HepG2 (cell line): ENCODE measurements at regions not wholly inside any gene's neighbourhood (a gene's known extent, or its start where the extent isn't known, plus 50 kb on each side); places are given as distances from the start of the nearest gene placed in this dataset.

Experiments
- ATAC-seq: fragments of 200-7000 bp; cut with Tn5 transposase; 3 replicates; pipeline ENCODE4 v1.9.1; 2020; ENCODE audit warnings: mild to moderate bottlenecking, moderate library complexity
- BruUV-seq: library from RNA; stranded (reverse); fragments of 400-500 nt; replicated peaks from 2 replicates; lab custom pipeline; 2021; lab: Mats Ljungman, UMichigan
- CTCF ChIA-PET: fragments of 300-600 bp; formaldehyde crosslinking; extraction: SDS; loops from one replicate; lab custom pipeline; 2021; ENCODE audit warnings: low total read pairs, inconsistent platforms, low intra/inter-chr PET ratio; lab: Yijun Ruan, JAX
- POLR2A ChIA-PET: fragments of 350-600 bp; sonication (Branson Sonifier 250); formaldehyde crosslinking; loops from one replicate; lab custom pipeline; 2020; ENCODE audit warnings: antibody characterized with exemption, inconsistent platforms; lab: Yijun Ruan, JAX
- DNase-seq: peaks from one replicate; pipeline ENCODE4 v3.0.0-alpha.2; 2015; ENCODE audit warnings: low spot score
- FAIRE-seq: peaks from 3 replicates; lab custom pipeline; 2011; peaks lifted over from hg19 to GRCh38; lab: Jason Lieb, UNC
- H2AFZ ChIP-seq: one replicate; pipeline ENCODE4 v1.6.1; 2011; ENCODE audit warnings: low read length, inconsistent platforms
- H3K27ac ChIP-seq: fragments of 300-600 bp; 3 replicates; pipeline ENCODE4 v1.8.0; 2011; ENCODE audit warnings: mixed run types, mild to moderate bottlenecking, mixed read lengths, low read length, inconsistent platforms; ENCODE audit not compliant: insufficient read depth; ENCODE audit errors: extremely low read length
- H3K27me3 ChIP-seq, 2 experiments: fragments of 200-600 bp in 1 of 2; 2 replicates in 1 of 2; 3 replicates in 1 of 2; pipeline versions ENCODE4 v1.6.0 to v1.8.0; 2011; ENCODE audit warnings: low read length in 2 of 2, mild to moderate bottlenecking in 2 of 2, moderate library complexity in 2 of 2, inconsistent platforms in 1 of 2; ENCODE audit not compliant: insufficient read depth in 2 of 2, control insufficient read depth in 1 of 2
- H3K36me3 ChIP-seq, 2 experiments: fragments of 200-600 bp in 1 of 2; replicated peaks in 1 of 2; 2 replicates in 1 of 2; 3 replicates in 1 of 2; pipeline versions ENCODE4 v1.5.1 to v1.8.0; 2011; ENCODE audit warnings: low read length in 2 of 2, inconsistent platforms in 1 of 2; ENCODE audit not compliant: insufficient read depth in 2 of 2, control insufficient read depth in 1 of 2
- H3K4me1 ChIP-seq: 2 replicates; pipeline ENCODE4 v1.5.1; 2012; ENCODE audit warnings: low read length, inconsistent platforms; ENCODE audit not compliant: insufficient read depth
- H3K4me2 ChIP-seq: 2 replicates; pipeline ENCODE4 v1.6.0; 2011; ENCODE audit warnings: low read depth, low read length, inconsistent platforms
- H3K4me3 ChIP-seq, 3 experiments: fragments of 200-600 bp in 1 of 3; sonication (generic), shearing (Covaris generic) in 1 of 3; replicated peaks in 1 of 3; 2 replicates each; pipeline ENCODE4 v1.5.1; 2011 to 2016; ENCODE audit warnings: low read length in 3 of 3, inconsistent platforms in 2 of 3, low read depth in 2 of 3, mild to moderate bottlenecking in 2 of 3, control low read depth in 1 of 3, mixed read lengths in 1 of 3; ENCODE audit not compliant: insufficient read depth in 1 of 3
- H3K79me2 ChIP-seq: one replicate; pipeline ENCODE4 v1.6.1; 2011; ENCODE audit warnings: low read length, inconsistent platforms; ENCODE audit not compliant: insufficient read depth
- H3K9ac ChIP-seq: 2 replicates; pipeline ENCODE4 v1.6.0; 2011; ENCODE audit warnings: mild to moderate bottlenecking, low read depth, low read length, inconsistent platforms; ENCODE audit not compliant: insufficient read depth
- H3K9me3 ChIP-seq: 2 replicates; pipeline ENCODE4 v1.5.1; 2012; ENCODE audit warnings: mild to moderate bottlenecking, low read length
- H4K20me1 ChIP-seq: 2 replicates; pipeline ENCODE4 v1.6.0; 2011; ENCODE audit warnings: inconsistent platforms, mild to moderate bottlenecking, low read length, moderate library complexity; ENCODE audit not compliant: insufficient read depth
- ARID2 ChIP-seq: sonication (generic); formaldehyde crosslinking; IDR thresholded peaks from 2 replicates; pipeline ENCODE4 v1.8.1; 2022; ENCODE audit warnings: mild to moderate bottlenecking, missing genetic modification reagents, borderline replicate concordance
- CENPX ChIP-seq: sonication (generic); formaldehyde crosslinking; IDR thresholded peaks from 2 replicates; pipeline ENCODE4 v1.9.0; 2021; ENCODE audit warnings: mild to moderate bottlenecking, missing genetic modification reagents, moderate library complexity
- IKZF4 ChIP-seq: sonication (generic); formaldehyde crosslinking; IDR thresholded peaks from 2 replicates; pipeline ENCODE4 v1.5.1; 2020; ENCODE audit warnings: borderline replicate concordance, mild to moderate bottlenecking, low read depth, missing genetic modification reagents; ENCODE audit errors: not compliant biosample characterization
- MAFF ChIP-seq: IDR thresholded peaks from 2 replicates; pipeline ENCODE4 v1.6.1; 2011; ENCODE audit warnings: low read depth, low read length, improper control_type of control experiment
- MAFK ChIP-seq, 2 experiments: IDR thresholded peaks in 1 of 2; conservative IDR thresholded peaks in 1 of 2; 2 replicates each; pipeline ENCODE4 v1.6.1; 2011; ENCODE audit warnings: improper control_type of control experiment in 2 of 2, low read length in 2 of 2
- MED8 ChIP-seq: sonication (generic); formaldehyde crosslinking; IDR thresholded peaks from 2 replicates; pipeline ENCODE4 v1.8.1; 2023; ENCODE audit warnings: mild to moderate bottlenecking, missing genetic modification reagents; ENCODE audit not compliant: insufficient replicate concordance
- MIXL1 ChIP-seq: IDR thresholded peaks from 2 replicates; pipeline ENCODE4 v1.6.1; 2016
- NBN ChIP-seq: fragments of 450-650 bp; conservative IDR thresholded peaks from 2 replicates; pipeline ENCODE4 v1.6.1; 2017
- NFE2 ChIP-seq: sonication (generic); formaldehyde crosslinking; IDR thresholded peaks from 2 replicates; pipeline ENCODE4 v1.4.0; 2020; ENCODE audit warnings: missing genetic modification reagents
- NFE2L2 ChIP-seq: fragments of 150-350 bp; IDR thresholded peaks from 2 replicates; pipeline ENCODE4 v1.6.1; 2014; ENCODE audit warnings: low read length
- PCBP1 ChIP-seq: fragments of 200-400 bp; formaldehyde crosslinking; IDR thresholded peaks from 2 replicates; pipeline ENCODE4 v1.6.1; 2017; ENCODE audit warnings: mild to moderate bottlenecking, low read depth, low read length, borderline replicate concordance
- PLRG1 ChIP-seq: fragments of 450-650 bp; conservative IDR thresholded peaks from 2 replicates; pipeline ENCODE4 v1.6.1; 2016
- SNAPC2 ChIP-seq: sonication (generic); formaldehyde crosslinking; IDR thresholded peaks from 2 replicates; pipeline ENCODE4 v1.8.1; 2022; ENCODE audit warnings: mild to moderate bottlenecking, missing genetic modification reagents
- TGIF2 ChIP-seq: IDR thresholded peaks from 2 replicates; pipeline ENCODE4 v1.6.1; 2016; ENCODE audit warnings: control low read depth, missing compliant biosample characterization
- YY1 ChIP-seq: IDR thresholded peaks from 2 replicates; pipeline ENCODE4 v1.6.1; 2011; ENCODE audit warnings: low read length, low read depth, moderate library complexity, mild to moderate bottlenecking; ENCODE audit not compliant: insufficient read depth, insufficient replicate concordance
- ZNF280D ChIP-seq: sonication (generic); formaldehyde crosslinking; IDR thresholded peaks from 2 replicates; pipeline ENCODE4 v1.5.1; 2020; ENCODE audit warnings: mild to moderate bottlenecking, missing genetic modification reagents
- ZNF383 ChIP-seq: sonication (generic); formaldehyde crosslinking; IDR thresholded peaks from 2 replicates; pipeline ENCODE4 v1.4.0; 2020; ENCODE audit warnings: missing genetic modification reagents, mild to moderate bottlenecking, borderline replicate concordance
- WGBS: methylation state at CpG from one replicate; pipeline ENCODE4 v1.1.6; 2017; ENCODE audit warnings: low lambda C conversion rate; 5-methylcytosine and 5-hydroxymethylcytosine counted together
- in situ Hi-C: cut with HindIII; loops from 2 replicates; pipeline ENCODE4 v1.10.0; 2017; ENCODE audit warnings: low pct_unique_long_range_greater_than_20kb; ENCODE audit not compliant: extremely low pct_ligation_motif_present
- intact Hi-C: fragments of 100-400 bp; cut with micrococcal nuclease; formaldehyde crosslinking; loops from one replicate; pipeline ENCODE4 v1.10.0; 2022; ENCODE audit not compliant: unreplicated experiment

GRCh38 chr5:74342948-74343682, 297.4 kb downstream of the ENC1 start:
- WGBS: 35% methylated on average over 4 of the region's 5 CpGs
- DNase-seq (no peak), FAIRE-seq (no peak), ATAC-seq (no peak)
- peak; percentile 89 for TF ChIP-seq NFE2L2
- peak; percentile 94 to 97 for TF ChIP-seq MAFK (conservative IDR thresholded peaks at IDR 0.05 in 1 of 2, IDR thresholded peaks at IDR 0.05 in 1 of 2; ENCODE audit: low read length in 2 of 2)
- TF ChIP-seq CENPX (CRISPR knock-in tag): no peak
- 0 out of 2 replicates have a peak, but pooled peaks have one; percentile 21 for TF ChIP-seq NFE2 (CRISPR knock-in tag)
- peak; percentile 94 for TF ChIP-seq MAFF
- Histone ChIP-seq H3K9me3 (no peaks in the 10 kb centered on the region), H3K36me3 (no peaks in the 10 kb centered on the region), H2AFZ (no peak overlapping the region), H3K4me2 (no peak overlapping the region), H4K20me1 (no peaks in the 10 kb centered on the region), H3K79me2 (no peaks in the 10 kb centered on the region), H3K4me1 (0 out of 2 replicates have a peak, but pooled peaks cover 6% of the 10 kb centered on the region), H3K9ac (no peak overlapping the region), H3K27me3 (no peaks in the 10 kb centered on the region; a peak in 3 of 5 replicates), H3K27ac (no peak overlapping the region), H3K4me3 (no peak overlapping the region)
- no TSS peak for BruUV-seq
- CTCF ChIA-PET: no interaction called here
- POLR2A ChIA-PET: no interaction called here
- in situ Hi-C loops: no loop called here
- intact Hi-C loops: loop anchor here (1.0 kb wide), 1 partner anchor 24 kb away; no protein-coding TSS in a partner anchor

DNA sequence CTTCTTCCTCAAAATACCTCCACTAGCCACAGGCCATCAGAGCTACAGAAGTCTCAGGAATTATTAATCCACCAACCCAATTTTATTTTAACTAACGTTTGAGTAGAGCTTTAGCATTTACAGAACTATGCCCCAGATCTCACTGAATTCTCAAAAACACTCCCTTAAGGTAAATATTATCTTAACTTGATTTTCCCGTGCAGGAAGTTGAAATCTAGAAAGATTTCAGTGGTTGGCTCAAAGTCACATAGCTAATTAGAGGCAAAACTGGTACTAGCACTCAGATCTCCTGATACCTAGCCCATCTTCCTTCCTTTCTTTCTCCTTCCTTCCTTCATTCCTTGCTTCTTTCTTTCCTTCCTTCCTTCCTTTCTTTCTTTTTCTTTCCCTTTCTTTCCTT, 298.3 kb downstream of the ENC1 start:
- in situ Hi-C loops: no loop called here
- ATAC-seq (no peak), FAIRE-seq (no peak)
- TF ChIP-seq NBN (no peak), MIXL1 (CRISPR knock-in tag) (no peak), ZNF383 (CRISPR knock-in tag) (no peak), PLRG1 (no peak), PCBP1 (no peak), IKZF4 (CRISPR knock-in tag) (no peak), ARID2 (CRISPR knock-in tag) (no peak), MED8 (CRISPR knock-in tag) (no peak), SNAPC2 (CRISPR knock-in tag) (no peak), ZNF280D (CRISPR knock-in tag) (no peak), YY1 (no peak), TGIF2 (CRISPR knock-in tag) (no peak)

More for the DNA sequence above, 298.3 kb downstream of the ENC1 start:
- peaks cover 0 to 3% of the 10 kb centered on the region in 2 experiments; a peak in 3 of 5 replicates for H3K27me3 ChIP-seq
- H3K4me3 ChIP-seq: no peak overlapping the region
- H3K4me1 ChIP-seq: 0 out of 2 replicates have a peak, but pooled peaks cover 6% of the 10 kb centered on the region
- no peaks in the 10 kb centered on the region for H3K9me3 ChIP-seq
- H3K36me3 ChIP-seq: no peaks in the 10 kb centered on the region
- intact Hi-C loops: loop anchor here (1.0 kb wide), 1 partner anchor 23 kb away; no protein-coding TSS in a partner anchor
- H2AFZ ChIP-seq: no peak overlapping the region
- no peak overlapping the region for H3K4me2 ChIP-seq
- no peaks in the 10 kb centered on the region for H4K20me1 ChIP-seq
- H3K9ac ChIP-seq: no peak overlapping the region
- BruUV-seq: no TSS peak
- CTCF ChIA-PET: no interaction called here
- DNase-seq: no peak
- POLR2A ChIA-PET: interaction anchor here (1.5 kb wide), 1 partner anchor 298 kb away, joined by 3 read pairs; the partner anchor contains the start of gene ENC1
- no peaks in the 10 kb centered on the region for H3K79me2 ChIP-seq
- no peak overlapping the region for H3K27ac ChIP-seq
- WGBS: 3% methylated on average over 2 of the region's 2 CpGs
